Middle frontal gyrus (tissue), 1 donor: ENCODE measurements at regions not wholly inside any gene's neighbourhood (a gene's known extent, or its start where the extent isn't known, plus 50 kb on each side); places are given as distances from the start of the nearest gene placed in this dataset.

Source experiments
- DNase-seq: peaks from one replicate; pipeline ENCODE4 v3.0.0-alpha.2; 2015; ENCODE audit warnings: low spot score; ENCODE audit errors: extremely low spot score

- DNase-seq, result no peak
Observed at GRCh38 chr13:58773280-58773859, 1141.8 kb downstream of the PCDH17 start.

GRCh38 chr13:58782736-58783135 lies 1151.2 kb downstream of the PCDH17 start:
- no peak for DNase-seq

- no peak for DNase-seq
Observed at GRCh38 chr13:58792854-58793253, 1161.3 kb downstream of the PCDH17 start.

- no peak for DNase-seq
Observed at GRCh38 chr13:58795715-58796114, 1164.2 kb downstream of the PCDH17 start.

- DNase-seq, result no peak
Observed at GRCh38 chr13:58804832-58805231, 1173.3 kb downstream of the PCDH17 start.

- no peak for DNase-seq
Observed at GRCh38 chr13:58806401-58806800, 1174.9 kb downstream of the PCDH17 start.

- no peak for DNase-seq
Observed at GRCh38 chr13:58823701-58824100, 1192.2 kb downstream of the PCDH17 start.

- DNase-seq, result no peak
Observed at GRCh38 chr13:58827904-58828303, 1196.4 kb downstream of the PCDH17 start.

GRCh38 chr13:58830841-58831240 lies 1199.3 kb downstream of the PCDH17 start:
- DNase-seq, result no peak

GRCh38 chr13:58838615-58839014 lies 1207.1 kb downstream of the PCDH17 start:
- DNase-seq, result no peak

- no peak for DNase-seq
Observed at GRCh38 chr13:58843071-58843470, 1211.5 kb downstream of the PCDH17 start.

GRCh38 chr13:58843567-58843966 lies 1212.0 kb downstream of the PCDH17 start:
- no peak for DNase-seq

GRCh38 chr13:58850161-58850560 lies 1218.6 kb downstream of the PCDH17 start:
- DNase-seq, result no peak

GRCh38 chr13:58852076-58852475 lies 1220.5 kb downstream of the PCDH17 start:
- no peak for DNase-seq

- no peak for DNase-seq
Observed at GRCh38 chr13:58855283-58855682, 1223.7 kb downstream of the PCDH17 start.

- no peak for DNase-seq
Observed at GRCh38 chr13:58858870-58859371, 1227.4 kb downstream of the PCDH17 start.

GRCh38 chr13:58865286-58865685 lies 1233.7 kb downstream of the PCDH17 start:
- DNase-seq, result no peak

- no peak for DNase-seq
Observed at GRCh38 chr13:58869566-58869965, 1238.0 kb downstream of the PCDH17 start.

- no peak for DNase-seq
Observed at GRCh38 chr13:58876473-58876872, 1244.9 kb downstream of the PCDH17 start.

- no peak for DNase-seq
Observed at GRCh38 chr13:58879114-58879513, 1247.6 kb downstream of the PCDH17 start.

- no peak for DNase-seq
Observed at GRCh38 chr13:58882516-58882915, 1251.0 kb downstream of the PCDH17 start.

- no peak for DNase-seq
Observed at GRCh38 chr13:58883405-58883804, 1251.9 kb downstream of the PCDH17 start.

GRCh38 chr13:58884353-58885209 lies 1253.0 kb downstream of the PCDH17 start:
- peak; percentile 11 for DNase-seq
